HG03175 (cell line): ENCODE measurements at regions not wholly inside any gene's neighbourhood (a gene's known extent, or its start where the extent isn't known, plus 50 kb on each side); places are given as distances from the start of the nearest gene placed in this dataset.
"Not testable (repeated sequence)": the region's sequence is repeated elsewhere in the genome, so short reads cannot be mapped to it uniquely, and the experiment has no call there.

Source experiments
- ATAC-seq: cut with Tn5 transposase; IDR thresholded peaks from one replicate; pipeline ENCODE4 v1.9.1; 2021; ENCODE audit warnings: mild to moderate bottlenecking, moderate library complexity; ENCODE audit not compliant: unreplicated experiment

DNA sequence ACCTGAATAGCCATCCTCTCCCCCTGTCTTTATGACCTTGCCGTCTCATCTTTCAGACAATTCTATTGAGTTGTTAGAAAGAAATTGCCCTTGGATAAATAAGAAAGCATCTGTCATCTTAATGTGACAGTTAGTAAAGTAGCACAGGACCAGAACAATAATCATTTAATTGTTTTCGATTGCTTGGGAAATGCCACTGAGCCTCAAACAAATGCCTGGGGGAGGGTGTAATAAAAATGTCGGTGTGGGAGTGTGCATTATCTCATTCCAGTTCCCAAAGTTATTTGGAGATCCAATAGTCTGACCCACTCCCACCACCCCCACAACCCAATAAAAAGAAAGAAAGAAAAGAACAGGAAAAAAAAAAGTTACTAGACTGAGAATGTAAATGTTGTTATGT lies 509.3 kb upstream of the LRRC7 start:
- ATAC-seq, result no peak

DNA sequence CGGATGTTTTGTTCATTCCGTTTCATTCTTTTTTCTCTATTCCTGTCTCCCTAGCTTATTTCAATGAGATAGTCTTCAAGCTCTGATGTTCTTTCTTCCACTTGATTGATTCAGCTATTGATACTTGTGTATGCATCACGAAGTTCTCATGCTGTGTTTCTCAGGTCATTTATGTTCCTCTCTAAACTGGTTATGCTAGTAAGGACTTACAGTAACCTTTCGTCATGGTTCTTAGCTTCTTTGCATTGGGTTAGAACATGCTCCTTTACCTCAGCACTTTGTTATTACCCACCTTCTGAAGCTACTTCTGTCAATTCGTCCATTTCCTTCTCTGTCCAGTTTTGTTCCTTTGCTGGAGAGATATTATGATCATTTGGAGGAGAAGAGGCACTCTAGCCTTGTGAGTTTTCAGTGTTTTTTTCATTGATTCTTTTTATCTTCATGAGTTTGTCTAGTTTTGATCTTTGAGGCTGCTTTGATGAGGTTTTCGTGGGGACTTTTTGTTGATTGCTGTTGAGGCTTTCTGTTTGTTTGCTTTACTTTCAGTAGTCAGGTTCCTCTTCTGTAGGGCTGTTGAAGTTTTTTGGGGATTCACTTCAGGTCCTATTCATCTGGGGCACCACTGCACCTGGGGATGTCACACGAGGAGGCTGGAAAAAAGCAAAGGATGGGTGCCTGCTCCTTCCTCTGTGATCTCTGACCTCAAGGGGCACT lies 496.9 kb upstream of the LRRC7 start:
- no peak for ATAC-seq

DNA sequence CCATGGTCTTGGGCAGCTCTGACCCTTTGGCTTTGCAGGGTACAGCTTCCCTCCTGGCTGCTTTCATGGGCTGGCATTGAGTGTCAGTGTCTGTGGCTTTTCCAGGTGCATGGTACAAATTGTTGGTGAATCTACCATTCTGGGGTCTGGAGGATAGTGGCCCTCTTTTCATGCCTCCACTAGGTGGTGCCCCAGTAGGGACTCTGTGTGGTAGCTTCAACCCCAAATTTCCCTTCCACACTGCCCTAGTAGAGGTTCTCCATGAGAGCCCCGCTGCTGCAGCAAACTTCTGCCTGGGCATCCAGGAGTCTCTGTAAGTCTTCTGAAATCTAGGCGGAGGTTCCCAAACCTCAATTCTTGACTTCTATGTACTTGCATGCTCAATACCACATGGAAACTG lies 494.5 kb upstream of the LRRC7 start:
- no peak for ATAC-seq

DNA sequence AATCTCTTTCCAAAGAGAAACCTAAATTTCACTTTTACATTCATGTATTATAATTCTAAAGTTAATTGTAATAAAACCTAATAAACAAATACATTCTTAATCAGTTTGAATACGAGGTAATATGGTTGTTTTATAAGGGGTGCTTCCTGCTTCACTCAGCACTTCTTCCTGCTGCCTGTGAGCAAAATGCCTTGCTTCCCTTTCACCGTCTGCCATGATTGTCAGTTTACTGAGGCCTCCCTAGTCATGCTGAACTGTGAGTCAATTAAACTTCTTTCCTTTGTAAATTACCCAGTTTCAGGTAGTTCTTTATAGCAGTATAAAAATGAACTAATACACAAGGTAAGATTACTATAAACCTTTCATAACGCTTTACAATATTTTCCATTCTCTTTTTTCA lies 491.1 kb upstream of the LRRC7 start:
- no peak for ATAC-seq

DNA sequence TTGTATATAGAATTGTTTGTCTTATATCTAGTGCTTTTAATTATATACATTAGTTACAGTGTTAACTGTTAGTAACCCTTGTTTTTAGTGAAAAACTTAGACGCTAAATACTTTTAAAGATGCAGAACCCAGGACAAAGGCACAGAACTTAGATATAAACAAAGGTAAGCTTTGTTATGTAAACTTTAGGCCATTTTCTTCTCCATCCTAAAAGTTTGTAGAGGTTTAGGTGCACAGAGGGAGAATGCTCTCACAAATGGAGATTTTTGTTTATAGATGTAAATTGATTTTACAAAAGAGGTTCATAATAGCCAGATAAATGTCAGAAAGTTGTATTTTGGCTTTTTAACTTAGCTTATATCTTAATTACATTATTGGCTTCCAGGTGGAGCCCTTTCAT lies 490.5 kb upstream of the LRRC7 start:
- ATAC-seq, result no peak

DNA sequence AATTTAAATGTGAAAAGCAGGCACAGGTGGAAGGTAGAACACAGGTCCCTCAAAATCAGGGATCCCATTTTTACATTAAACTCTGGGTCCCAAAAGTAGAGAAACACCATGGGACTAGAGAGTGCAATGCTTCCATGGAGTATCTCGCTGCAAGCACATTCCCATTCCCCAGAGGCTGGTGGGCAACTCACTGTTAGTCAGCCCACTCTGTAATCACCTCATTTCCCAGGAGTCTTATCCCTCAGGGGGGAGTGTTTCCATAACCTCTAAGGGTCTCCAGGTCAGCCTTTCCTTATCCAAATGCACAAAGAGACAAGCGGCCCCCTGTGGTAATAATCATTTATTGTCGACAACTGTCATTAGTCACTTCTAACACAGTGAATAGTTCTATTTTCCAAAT lies 490.1 kb upstream of the LRRC7 start:
- ATAC-seq, result no peak

DNA sequence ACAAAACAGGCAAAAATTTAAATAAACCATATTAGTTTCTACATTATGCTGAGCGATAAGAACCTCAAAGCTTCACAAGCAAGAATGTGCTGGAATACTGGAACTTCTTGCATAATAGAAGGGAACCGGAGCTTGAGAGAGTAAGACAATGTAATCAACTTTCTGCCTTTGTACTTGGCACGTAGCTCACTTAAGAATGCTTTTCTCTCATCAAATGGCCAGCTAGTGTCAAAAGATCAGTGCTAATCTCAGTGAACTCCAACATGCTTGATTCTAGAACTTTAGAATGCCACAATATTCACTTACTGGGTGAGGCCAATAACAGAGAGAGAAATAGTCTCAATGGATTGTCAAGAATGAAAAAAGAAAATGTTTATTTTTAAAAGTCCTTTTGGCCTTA lies 486.1 kb upstream of the LRRC7 start:
- ATAC-seq, result no peak

DNA sequence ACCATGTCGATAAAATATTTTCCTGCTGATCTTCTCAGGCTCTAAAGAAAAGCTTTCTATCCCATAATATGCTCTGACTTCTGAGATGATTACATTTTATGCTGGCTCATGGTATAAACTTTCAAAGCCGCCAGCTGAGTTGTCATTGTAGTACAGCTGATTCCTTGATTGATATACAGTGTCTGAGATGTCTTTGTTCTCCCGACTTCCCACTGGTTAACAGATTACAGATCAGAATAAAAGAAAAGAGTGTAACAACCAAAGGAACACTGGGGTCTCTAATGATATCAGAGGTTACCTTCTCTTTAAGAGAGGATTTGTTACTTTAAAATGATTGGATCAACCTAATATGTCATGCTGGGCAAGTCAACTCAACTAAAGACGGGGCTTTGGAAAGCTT lies 485.4 kb upstream of the LRRC7 start:
- no peak for ATAC-seq

DNA sequence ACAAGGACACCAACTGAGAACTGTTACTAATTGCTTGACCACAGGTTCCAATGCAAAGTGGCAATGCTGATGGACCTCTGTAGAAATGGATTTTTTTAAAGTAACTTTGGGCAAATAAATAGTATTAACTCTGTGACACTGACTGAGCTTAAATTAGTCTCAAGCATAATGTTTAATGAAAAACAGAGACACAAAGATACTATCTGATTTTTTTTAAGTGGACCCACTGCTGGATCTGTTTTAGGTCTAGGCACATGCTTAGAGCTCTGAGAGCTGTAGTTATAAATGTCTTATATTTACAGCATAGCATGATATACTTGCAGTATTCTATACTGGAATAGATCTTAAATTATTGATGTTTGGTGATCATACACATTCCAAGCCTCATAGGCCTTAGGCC lies 481.6 kb upstream of the LRRC7 start:
- ATAC-seq, result no peak

DNA sequence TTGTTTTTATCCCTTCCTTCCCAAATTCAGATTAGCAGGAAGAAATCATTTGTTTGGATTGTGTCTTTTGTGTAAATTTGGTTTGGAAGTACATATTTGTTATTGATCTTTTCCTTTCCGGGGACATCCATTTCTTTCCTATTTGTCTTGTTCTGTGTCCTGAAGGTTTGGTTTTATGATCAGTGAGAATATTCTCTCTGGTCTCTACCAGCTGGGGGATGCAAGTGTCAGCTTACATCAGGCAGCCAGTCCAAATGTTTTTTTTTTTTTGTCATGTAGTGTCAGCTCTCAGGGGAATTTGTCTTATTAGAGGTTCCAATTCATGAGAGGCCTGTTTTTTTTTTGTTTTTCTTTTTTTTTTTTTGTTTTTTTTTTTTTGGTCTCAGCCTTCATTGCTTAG lies 479.2 kb upstream of the LRRC7 start:
- ATAC-seq, result no peak

DNA sequence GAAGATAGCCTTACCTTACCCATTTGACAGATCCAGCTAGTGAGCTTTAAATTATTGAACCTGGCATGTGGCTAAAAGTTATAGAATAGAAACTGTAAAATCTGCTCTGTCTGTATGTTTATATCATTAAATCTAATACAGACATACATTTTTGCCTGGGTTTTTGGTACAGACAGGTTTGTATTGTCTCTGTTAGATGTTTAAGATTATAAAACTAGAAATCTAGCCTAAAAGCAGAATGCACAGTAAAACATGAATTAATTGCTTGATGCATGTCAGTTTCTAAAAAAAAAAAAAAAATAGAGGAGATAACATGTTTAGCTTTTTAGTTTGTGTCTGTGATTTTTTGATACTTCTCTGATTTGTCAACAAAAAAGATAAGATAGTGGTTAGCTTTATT lies 477.6 kb upstream of the LRRC7 start:
- ATAC-seq, result no peak

DNA sequence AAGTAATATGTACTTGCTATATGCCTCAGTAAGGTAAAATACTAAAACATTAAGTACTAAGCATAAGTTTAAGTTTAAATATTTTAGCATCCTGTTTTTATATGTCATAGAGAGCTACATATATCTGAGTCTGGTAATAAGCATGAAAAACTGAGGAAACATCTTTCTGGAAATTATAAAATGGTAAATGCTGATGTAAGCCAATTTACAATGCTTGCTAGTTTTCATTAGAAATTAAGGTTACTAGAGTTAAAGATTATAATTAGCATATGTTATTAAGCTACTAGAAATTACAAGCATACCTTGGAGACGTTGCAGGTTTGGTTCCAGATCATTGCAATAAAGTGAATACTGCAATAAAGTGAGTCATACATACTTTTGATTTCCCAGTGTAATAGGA lies 477.0 kb upstream of the LRRC7 start:
- no peak for ATAC-seq

DNA sequence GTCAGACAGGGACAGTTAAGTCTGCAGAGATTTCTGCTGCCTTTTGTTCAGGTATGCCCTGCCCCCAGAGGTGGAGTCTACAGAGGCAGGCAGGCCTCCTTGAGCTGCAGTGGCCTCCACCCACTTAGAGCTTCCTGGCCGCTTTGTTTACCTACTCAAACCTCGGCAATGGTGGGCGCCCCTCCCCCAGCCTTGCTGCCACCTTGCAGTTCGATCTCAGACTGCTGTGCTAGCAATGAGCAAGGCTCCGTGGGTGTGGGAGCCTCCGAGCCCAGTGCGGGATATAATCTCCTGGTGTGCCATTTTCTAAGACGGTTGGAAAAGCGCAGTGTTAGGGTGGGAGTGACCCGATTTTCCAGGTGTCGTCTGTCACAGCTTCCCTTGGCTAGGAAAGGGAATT lies 465.7 kb upstream of the LRRC7 start:
- ATAC-seq, result not testable (repeated sequence)

DNA sequence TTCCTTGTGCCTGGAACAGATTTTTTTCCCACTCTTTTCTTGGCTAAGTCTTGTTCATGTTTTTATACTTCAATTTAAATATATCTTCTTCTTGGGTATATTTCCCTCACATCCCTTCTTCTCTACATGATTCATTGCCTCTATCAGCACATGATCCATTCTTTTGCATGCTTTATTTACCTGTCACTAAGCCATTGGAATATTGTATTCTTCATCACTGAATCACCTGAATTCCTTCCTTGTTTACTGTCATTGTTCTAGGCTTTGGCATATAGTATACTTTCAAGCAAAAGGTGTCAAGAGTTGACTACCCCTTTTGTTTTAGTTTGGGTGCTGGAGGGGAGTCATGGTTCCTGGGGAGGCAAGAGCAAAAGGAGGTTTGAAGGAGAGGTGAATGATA lies 464.5 kb upstream of the LRRC7 start:
- no peak for ATAC-seq

DNA sequence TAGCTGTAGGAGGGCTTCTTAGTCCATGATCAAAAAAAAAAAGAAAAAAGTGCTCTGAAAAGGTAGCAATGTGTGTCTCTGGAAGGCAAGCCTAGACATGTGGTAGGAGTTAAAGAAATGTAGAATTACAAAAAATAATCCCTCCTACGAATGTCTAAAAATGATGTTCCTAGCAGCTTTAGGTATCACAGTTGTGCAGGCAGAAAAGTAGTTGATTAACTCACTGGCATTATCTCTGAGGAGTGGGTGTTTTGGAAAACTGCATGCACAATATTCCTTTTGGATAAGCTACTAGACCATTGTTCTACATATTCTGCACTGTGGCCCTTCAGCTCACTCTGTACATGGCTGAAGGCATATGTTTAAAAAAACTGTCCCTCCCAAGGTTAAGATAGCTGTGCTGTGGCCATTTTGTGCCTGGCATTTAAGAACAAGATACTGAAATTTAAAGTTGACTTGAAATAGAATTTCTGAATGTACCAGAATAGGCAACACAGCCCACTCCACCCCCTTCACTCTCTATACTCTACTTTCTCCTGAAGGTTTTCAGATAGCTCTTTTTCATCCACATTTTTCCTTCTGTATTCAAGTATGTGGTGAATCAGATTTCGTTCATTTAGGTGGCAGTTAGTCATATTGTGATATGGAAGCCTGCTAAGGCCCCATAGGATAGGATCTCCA lies 463.9 kb upstream of the LRRC7 start:
- ATAC-seq, result no peak

DNA sequence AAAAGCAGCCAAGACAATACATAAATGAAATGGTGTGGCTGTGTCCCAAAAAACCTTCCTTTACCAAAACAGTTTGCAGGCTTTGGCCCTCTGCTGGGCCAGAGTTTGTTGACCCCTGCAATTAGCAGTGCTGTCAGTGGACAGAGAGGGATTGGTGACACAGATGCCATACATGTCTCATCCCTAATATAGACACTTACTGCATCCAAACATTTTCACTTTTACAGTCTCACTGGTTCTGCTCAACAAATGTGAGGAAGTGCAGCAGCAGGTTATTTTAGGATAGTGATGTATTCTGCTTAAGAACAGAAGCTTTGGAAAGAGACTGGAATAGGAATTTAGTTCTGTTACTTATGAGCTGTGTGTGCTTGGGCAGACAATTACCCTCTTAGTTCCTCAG lies 462.8 kb upstream of the LRRC7 start:
- ATAC-seq, result no peak

DNA sequence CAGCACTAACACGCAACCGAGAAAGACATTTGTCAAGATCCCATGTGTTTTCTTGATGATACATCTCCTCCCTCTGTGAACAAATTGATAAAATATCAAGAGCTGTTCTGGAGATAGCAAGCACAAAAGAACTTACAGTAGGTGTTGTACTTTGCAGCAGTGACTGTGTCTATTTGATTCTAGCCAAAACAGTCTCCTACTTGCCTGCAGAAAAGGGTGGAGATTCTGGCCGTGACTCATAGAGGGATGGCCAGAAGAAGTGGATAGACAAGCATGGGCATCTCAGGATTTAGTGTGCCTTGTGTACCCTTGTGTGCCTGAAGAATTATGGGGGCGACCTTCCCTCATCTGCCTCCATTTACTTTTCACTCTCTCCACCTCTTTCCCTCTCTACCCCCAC lies 458.4 kb upstream of the LRRC7 start:
- no peak for ATAC-seq

DNA sequence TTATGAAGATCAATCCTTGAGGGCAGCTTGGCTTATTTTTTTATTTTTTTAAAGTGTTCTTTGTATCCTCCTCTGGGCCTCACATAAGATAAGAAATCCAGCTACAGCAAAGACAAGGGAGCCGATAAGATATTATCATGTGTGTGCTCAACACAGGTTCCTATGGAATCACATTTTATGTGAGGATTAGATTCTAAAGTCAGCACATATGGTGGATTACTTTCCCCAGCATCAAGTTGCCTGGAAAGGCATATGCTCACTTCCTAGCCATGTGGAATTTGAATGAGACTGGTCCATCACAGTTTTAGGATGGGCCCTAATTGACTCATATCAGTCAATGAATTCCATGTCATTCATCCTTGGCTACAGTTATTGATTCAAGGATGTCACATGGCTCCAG lies 456.9 kb upstream of the LRRC7 start:
- no peak for ATAC-seq

DNA sequence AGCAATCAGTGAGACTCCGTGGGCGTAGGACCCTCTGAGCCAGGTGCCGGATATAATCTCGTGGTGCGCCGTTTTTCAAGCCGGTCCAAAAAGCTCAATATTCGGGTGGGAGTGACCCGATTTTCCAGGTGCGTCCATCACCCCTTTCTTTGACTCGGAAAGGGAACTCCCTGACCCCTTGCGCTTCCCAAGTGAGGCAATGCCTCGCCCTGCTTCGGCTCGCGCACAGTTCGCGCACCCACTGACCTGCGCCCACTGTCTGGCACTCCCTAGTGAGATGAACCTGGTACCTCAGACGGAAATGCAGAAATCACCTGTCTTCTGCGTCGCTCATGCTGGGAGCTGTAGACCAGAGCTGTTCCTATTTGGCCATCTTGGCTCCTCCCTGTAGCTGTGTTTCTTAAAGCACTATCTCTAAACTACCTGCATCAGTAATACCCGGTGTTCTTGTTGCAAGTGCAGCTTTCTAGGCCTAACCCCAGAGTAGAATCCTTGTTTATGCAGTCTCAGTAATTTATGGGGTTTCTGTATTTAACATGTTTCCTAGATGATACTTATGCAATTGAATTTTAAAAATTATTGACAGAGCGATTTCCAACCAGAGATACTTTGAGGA lies 447.5 kb upstream of the LRRC7 start:
- ATAC-seq, result not testable (repeated sequence)

DNA sequence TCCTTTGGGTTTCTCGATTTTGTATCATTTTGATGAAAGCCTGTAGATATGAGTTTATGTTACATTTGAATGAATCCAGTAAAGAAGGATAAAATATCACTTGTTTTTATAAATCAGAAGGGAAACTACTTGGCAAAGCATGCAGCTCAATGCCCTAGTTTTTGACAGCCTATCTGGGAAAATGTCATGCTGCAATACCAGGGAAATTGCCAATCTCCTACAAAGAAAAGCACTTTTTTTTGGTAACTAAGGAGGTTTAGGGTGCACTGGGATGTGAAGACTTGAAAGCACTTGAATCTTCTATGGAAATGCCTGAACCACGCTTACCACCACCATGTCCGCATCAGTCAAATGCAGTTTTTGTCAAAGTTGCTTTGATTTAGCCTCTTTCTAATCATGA lies 446.9 kb upstream of the LRRC7 start:
- ATAC-seq, result no peak

DNA sequence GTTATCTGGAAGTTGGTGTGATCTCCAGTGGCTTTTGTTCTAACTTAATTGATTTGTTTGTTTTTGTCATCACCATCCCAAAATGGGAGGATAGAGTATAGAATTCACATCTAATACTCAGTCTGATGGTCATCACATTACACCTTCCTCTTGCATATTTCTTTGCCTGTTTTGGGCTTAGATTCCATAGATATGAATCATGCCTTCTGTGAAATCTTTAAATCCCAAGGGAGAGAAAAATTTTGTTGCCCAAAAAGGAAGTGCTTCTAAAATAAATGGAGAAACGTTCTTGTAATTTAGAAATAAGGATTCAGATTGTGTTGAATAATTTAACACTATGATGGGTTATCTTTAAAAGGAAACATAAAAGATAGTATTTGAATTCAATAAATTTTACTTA lies 446.0 kb upstream of the LRRC7 start:
- ATAC-seq, result no peak

DNA sequence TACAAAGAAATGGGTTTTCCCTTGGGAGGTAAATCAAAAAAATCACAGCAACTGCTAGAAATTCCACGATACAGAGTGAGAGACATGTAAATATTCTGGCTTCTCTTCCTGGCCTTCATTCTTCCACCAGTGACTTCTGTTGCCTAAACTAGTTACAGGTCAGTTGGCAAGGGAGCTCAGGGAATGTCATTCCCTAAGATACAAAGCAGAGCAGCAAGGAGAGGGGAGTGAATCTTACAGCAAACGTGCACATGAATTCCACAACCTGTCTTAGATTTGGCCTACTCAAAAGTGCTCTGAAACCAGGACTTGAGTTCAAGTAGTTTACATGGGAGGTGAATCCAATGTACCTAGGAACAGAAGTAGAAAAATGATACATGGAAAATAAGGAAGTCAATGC lies 445.3 kb upstream of the LRRC7 start:
- no peak for ATAC-seq

DNA sequence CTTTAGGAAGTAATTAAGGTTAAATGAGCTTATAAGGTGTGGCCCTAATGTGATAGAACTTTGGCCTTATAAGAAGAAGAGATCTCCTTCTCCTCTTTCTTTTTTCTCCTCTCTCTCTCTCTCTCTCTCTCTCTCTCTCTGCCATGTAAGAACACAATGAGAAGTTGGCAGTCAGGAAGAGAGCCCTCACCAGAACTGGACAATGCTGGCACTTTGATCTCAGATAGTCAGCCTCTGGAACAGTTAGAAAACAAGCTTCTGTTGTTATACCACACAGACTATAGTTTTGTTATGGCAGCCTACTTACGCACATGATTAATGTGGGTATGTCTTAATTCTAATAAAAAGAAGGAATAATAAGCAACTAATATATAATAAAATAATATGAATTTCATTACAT lies 444.2 kb upstream of the LRRC7 start:
- no peak for ATAC-seq
